Hindlimb muscle (tissue), 1 donor: ENCODE measurements at regions not wholly inside any gene's neighbourhood (a gene's known extent, or its start where the extent isn't known, plus 50 kb on each side); places are given as distances from the start of the nearest gene placed in this dataset.
A peak's percentile ranks its signal among the peaks of the same experiment; 100 is the strongest.

Experiments
- DNase-seq: peaks from one replicate; pipeline ENCODE4 v3.0.0-alpha.2; 2013

DNA sequence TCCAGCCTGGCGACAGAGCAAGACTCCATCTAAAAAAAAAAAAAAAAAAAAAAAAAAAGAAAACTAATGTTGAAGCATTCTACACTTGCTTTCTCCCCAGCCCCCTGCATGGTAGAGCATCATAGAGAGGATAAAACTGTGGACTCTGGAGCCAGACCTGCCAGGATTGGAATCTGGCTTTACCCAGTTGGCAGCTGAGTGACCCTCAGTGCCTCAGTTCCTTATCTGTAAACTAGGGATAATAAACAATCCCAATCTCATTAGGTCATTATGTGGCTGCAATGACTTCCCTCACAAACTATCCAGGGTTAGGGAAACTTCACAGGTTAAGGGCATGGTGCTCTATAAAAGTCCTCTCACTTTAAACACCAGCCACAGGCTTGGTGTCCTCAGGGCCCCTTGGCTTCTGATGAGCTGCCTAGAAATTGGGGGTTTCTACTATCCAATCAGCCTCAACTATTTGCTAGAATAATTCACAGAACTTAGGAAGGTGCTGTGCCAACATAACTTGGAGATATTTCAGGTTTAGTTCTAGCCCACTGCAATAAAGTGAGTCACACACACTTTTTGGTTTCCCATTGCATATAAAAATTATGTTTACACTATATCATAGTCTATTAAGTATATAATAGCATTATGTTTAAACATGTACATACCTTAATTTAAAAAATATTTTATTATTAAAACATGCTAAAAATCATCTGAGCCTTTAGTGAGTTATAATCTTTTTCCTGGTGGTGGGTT is 180.5 kb upstream of the B3GALT2 start:
- no peak for DNase-seq

DNA sequence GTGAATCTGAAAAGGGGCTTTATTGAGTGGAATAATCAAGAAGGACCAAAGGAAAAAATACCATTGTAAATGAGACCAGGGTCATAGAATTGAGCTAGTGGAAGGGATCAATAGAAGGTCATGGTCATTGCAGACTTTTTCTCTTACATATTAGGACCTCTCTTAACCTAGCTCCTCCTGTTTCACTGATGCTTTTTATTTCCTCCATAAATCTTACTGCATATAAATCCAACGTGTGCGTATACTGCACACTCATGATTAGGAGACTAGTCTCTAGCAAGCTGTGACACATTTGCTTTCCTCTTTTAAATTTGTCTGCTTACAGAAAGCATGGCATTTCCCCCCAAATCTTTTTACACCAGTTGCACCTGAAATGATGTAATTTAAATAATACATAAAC is 179.6 kb upstream of the B3GALT2 start:
- DNase-seq: no peak

GRCh38 chr1:193359631-193360030 is 173.2 kb upstream of the B3GALT2 start:
- no peak for DNase-seq

DNA sequence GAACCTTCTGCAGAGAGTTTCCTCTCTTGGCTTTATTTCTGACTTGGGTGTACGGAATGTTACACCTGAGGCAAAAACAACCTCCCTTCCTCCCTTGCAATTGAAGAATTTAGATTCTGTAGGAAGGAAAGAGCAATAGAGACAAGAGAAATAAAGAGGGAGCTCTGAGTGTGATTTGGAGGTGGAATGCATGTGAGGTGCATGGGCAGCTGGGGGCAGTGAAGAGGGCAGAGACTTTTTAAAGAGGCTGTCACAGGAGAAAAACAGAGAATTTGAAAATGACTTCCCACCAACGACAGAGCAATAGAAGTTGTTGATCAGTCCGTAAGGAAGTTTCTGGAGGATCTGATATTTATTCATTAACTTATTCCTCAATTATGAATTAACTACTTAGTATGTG is 172.0 kb upstream of the B3GALT2 start:
- DNase-seq: no peak

GRCh38 chr1:193356249-193356648 is 169.8 kb upstream of the B3GALT2 start:
- DNase-seq: no peak

DNA sequence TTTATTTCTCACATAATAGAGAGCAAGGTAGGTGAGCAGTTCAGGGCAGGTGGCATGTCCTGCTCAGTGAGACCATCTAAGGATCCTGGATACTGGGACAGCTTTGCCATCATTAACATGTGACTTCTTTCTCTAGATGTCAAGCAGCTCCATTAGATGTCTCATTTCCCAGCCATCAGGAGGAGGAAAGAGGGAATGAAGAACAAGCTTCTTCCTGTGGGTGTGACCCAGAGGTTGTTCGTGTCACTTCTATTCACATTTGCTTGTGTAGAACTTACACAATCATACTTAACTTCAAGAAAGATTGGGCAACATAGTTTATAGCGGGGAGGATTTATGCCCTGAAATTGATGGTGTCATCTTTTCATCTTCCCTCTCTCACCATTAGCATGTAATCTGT is 169.2 kb upstream of the B3GALT2 start:
- DNase-seq: no peak

GRCh38 chr1:193355178-193355577 is 168.8 kb upstream of the B3GALT2 start:
- no peak for DNase-seq

DNA sequence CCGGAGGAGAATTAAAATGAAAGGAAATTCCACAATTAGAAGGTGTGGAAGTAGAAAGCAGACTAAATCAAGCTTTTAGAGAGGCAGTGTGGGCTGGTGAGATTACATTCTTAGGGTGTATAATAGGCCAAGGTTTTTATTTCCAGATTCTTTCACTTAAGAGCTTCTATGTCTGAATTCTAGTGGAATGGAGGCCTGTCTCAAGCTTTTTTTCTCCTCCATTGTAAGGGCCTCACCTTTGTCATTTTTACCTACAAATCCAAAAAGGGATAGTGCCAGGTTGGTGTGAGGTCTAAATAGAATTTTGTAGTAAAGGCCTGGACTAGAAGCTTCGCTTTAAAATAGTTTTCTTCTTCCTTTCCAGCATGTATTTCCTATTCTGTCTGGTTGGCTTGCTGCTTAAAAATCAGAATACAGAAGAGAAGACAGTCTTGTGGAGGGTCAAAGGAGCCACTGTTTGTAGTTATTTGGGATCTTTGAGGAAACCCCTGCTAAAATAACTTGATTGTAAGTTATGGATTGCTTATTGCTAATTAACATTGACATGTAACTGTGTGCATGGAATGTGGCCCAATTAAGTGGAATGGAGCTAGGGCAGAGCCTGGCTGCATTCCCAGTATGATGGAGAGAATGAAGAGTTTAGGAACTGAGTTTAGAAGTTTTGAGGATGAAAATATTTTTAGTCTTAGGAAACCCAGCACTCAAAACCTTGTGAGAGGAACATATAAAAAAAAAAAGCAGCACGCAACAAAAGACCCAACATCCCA is 162.5 kb upstream of the B3GALT2 start:
- no peak for DNase-seq

DNA sequence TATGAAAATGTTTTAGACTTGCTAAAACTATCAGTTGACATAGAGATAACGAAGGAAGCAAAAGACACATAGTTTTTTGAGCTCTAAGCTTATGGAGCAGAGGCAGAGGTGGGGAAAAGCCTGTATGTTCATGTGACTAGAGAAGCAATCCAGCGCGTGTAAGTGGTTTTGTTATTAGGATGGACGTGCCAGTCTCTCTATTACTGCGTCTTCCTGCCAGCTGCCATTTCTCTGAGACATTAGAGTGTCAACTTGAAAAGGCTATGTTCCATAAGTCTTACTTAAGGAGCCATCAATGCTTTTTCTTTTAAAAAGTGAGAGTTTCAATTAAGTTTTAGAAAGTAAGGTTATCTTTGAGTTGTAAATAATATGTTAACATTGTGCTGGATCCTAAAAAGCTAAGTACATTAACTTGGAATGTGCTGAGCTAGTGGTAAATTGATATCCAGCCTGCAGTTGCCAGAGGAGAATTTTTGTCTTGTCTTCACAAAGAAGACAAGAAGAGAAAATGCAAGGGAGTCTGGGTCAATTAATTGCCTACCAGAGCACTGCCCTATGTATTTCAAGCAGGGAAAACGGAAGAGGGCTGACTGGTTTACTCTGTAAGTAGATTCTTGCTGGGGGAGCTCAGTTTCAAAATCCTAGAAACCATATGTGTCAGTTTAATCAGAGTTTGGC is 161.8 kb upstream of the B3GALT2 start:
- DNase-seq: peak; percentile 5

GRCh38 chr1:193346085-193346484 is 159.7 kb upstream of the B3GALT2 start:
- DNase-seq: no peak

GRCh38 chr1:193342811-193343210 is 156.4 kb upstream of the B3GALT2 start:
- DNase-seq: no peak

GRCh38 chr1:193340331-193340730 is 153.9 kb upstream of the B3GALT2 start:
- DNase-seq: no peak

DNA sequence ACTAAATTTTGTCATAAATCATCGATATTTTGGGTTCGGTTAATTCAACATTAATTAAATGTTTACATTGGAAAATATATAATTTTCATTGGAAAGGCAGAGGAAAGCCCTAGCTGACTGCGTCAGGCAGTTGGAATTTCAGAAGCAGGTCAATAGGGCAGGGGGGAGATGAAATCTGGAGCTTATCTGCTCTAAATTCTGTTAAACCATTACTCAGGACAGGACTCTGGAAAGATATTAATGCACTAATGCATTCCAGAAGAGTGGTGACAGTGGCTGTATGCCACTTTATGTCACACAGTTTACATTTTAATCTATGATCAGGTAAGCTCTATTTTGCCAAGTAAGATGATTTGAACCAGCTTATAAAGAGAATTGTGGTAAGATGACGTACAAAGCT is 153.0 kb upstream of the B3GALT2 start:
- no peak for DNase-seq

DNA sequence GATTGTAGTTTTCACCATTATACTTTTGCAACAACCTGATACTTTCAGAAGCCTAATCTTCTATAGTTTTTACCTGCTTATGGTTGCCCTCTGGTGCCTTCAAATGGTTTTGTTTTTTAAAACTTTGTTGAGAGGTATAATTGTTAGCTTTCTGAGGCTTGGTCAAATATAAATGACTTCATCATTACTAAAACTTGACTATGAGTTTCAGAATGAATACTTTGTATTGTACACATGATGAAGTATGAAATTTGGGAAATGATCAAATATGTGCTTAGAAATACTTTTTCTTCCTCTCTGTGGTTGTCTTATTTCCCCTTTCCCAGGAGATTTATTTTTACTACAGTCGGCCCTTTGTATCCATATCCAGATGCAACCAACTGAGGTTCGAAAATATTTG is 151.8 kb upstream of the B3GALT2 start:
- DNase-seq: no peak

DNA sequence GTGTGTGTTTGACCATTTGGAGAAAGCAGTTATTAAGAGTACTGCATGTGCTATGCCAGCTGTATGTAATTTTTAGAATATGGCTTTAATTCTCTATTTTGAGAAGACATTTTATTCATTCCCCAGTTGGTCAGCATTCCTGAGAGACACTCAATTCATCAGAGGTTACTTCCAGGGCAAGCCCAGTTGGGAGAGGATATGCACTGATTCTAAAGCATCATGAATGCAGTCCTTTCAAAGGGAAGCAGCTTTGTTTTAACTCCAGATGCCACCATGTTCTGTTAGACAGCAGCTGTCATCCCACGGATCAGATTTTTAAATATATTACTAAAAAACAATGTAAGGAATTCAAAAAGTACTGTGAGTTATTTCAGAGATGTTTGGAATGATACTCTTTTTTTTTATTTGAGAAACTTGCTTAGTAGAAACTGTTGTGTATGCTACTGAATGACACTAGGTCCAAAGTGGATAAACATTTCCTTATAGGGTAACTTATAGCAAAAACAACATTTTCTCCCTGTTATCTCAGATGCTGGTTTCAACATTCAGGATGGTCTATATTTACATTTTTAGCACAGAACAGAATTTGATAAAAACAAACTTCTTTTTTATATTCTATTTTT is 149.5 kb upstream of the B3GALT2 start:
- no peak for DNase-seq

DNA sequence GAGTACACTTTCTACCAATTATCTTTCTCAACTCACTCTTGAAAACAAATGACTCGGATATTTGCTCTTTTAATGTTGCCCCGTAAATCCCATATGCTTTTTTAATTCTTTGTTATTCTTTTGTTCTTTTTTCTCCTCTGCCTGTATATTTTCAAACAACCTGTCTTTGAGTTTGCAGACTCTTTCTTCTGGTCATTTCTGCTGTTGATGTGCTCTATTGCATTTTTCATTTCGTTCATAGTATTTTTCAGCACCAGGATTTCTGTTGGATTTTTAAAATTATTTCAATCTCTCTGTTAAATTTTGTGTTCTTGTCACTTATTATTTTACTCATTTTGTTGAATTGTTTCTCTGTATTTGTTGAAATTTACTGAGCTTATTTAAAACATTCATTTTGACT is 146.8 kb upstream of the B3GALT2 start:
- no peak for DNase-seq

DNA sequence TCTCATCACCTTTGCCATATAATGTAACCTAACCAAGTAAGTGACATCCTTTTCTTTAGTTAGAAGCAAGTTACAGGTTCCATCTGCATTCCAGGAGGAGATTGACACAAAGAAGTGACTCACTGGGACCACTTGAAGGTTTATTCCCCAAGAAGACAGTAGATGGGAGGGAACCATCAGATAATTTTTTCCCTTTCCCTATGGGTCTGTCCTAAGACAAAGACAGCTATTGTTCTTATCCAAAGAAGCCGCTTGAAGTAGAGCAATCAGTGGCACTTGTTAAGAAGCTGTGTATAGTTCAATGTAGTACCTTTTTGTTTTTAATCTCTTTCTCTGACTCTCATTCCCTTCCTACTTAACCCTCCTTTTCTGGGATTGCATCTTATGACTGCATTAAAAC is 139.9 kb upstream of the B3GALT2 start:
- DNase-seq: no peak

GRCh38 chr1:193325771-193326170 is 139.4 kb upstream of the B3GALT2 start:
- DNase-seq: no peak

DNA sequence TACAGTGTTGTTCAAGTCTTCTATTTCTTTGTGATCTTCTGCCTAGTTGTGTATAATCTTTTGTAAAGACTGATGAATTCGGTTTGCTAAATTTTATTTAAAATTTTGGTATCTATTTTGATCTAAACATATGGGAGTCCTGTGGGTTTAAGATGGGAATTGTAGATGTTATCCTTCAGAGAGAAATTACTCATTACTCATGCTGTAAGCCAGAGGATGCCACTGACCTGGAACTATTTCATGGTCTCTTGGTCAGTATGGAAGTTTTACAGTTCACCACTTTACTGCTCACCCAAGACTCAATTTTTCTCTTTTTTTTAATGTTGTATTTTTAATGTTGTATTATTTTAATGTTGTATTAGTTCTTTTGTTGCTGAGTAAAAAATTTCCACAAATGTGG is 138.6 kb upstream of the B3GALT2 start:
- DNase-seq: no peak

DNA sequence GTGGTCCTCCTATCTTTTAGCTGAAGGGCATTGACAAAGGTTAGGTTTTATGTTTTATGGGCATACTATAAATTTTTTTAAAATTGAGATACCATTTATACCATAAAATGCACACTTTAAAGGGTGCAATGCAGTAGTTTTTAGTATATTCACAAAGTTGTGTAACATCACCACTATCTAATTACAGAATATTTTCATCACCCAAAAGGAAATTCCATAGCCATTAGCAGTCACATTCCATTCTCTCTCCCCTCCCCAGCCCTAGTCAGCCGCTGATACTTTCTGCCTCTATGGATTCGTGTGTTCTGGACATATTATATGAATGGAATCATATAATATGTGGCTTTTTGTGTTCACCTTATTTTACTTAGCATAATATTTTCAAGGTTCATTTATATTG is 135.8 kb upstream of the B3GALT2 start:
- DNase-seq: no peak

DNA sequence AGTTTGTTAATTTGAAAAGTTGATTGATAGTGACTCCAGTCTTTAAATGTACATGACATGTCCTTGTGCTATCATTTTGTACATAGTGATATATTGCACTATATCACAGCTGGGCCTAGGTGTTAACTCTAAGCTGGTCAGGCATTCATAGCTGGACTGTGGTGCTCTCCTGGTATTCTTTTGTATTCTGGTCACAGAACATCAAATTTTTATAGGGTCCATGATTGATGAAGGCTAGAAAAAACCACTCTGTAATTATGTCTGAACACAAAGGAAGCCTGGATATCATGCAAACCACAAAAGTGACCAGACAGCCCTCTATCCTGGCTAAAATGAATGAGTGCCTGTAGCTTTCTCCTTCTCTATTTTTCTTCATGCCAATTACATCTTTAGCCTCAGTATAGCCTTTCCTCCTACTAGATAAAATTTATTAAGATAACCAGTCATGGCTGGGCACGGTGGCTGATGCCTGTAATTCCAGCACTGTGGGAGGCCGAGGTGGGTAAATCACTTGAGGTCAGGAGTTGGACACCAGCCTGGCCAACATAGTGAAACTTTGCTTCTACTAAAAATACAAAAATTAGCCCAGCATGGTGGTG is 134.9 kb upstream of the B3GALT2 start:
- no peak for DNase-seq

GRCh38 chr1:193320270-193320669 is 133.9 kb upstream of the B3GALT2 start:
- DNase-seq: no peak

- no peak for DNase-seq
Observed at GRCh38 chr1:193318347-193318746, 131.9 kb upstream of the B3GALT2 start.
